Trophoblast cell (in vitro differentiated cells and primary cell): ENCODE measurements at regions not wholly inside any gene's neighbourhood (a gene's known extent, or its start where the extent isn't known, plus 50 kb on each side); places are given as distances from the start of the nearest gene placed in this dataset.

Source experiments
- DNase-seq, 2 donors: peaks; one replicate each; pipeline ENCODE4 v3.0.0-alpha.2; 2016
- H2AFZ ChIP-seq: 2 replicates; pipeline ENCODE4 v1.6.1; 2013; ENCODE audit warnings: low read length, moderate library complexity, mild to moderate bottlenecking; ENCODE audit not compliant: insufficient read depth, poor library complexity
- H2AK5ac ChIP-seq: 2 replicates; pipeline ENCODE4 v1.6.1; 2013; ENCODE audit warnings: mild to moderate bottlenecking, low read length
- H2BK120ac ChIP-seq: 2 replicates; pipeline ENCODE4 v1.6.1; 2013; ENCODE audit warnings: low read length, mild to moderate bottlenecking, moderate library complexity; ENCODE audit not compliant: insufficient read depth, poor library complexity
- H2BK12ac ChIP-seq: 2 replicates; pipeline ENCODE4 v1.6.1; 2013; ENCODE audit warnings: mild to moderate bottlenecking, low read length, moderate library complexity
- H2BK5ac ChIP-seq: 2 replicates; pipeline ENCODE4 v1.6.1; 2013; ENCODE audit warnings: low read length, low read depth, moderate library complexity, mild to moderate bottlenecking; ENCODE audit not compliant: poor library complexity
- H3K14ac ChIP-seq: 2 replicates; pipeline ENCODE4 v1.6.1; 2013; ENCODE audit warnings: mild to moderate bottlenecking, low read length
- H3K18ac ChIP-seq: 2 replicates; pipeline ENCODE4 v1.6.1; 2013; ENCODE audit warnings: mild to moderate bottlenecking, low read length
- H3K23ac ChIP-seq: 2 replicates; pipeline ENCODE4 v1.6.1; 2013; ENCODE audit warnings: low read length
- H3K27ac ChIP-seq: 2 replicates; pipeline ENCODE4 v1.5.1; 2013; ENCODE audit warnings: low read depth, mild to moderate bottlenecking, inconsistent platforms, low read length, moderate library complexity
- H3K27me3 ChIP-seq: 2 replicates; pipeline ENCODE4 v1.6.1; 2013; ENCODE audit warnings: inconsistent platforms, mild to moderate bottlenecking, low read length, moderate library complexity; ENCODE audit not compliant: insufficient read depth
- H3K36me3 ChIP-seq, 2 experiments: 1 replicate in 1 of 2; 2 replicates in 1 of 2; pipeline ENCODE4 v1.6.1; 2013; ENCODE audit warnings: low read length in 2 of 2, mild to moderate bottlenecking in 2 of 2, moderate library complexity in 1 of 2; ENCODE audit not compliant: insufficient read depth in 2 of 2, control insufficient read depth in 1 of 2
- H3K4ac ChIP-seq: 2 replicates; pipeline ENCODE4 v1.6.1; 2013; ENCODE audit warnings: low read depth, mild to moderate bottlenecking, low read length, moderate library complexity
- H3K4me1 ChIP-seq, 2 experiments: 1 replicate in 1 of 2; 2 replicates in 1 of 2; pipeline ENCODE4 v1.6.1; 2013; ENCODE audit warnings: low read length in 2 of 2, mild to moderate bottlenecking in 2 of 2, moderate library complexity in 1 of 2; ENCODE audit not compliant: insufficient read depth in 2 of 2, control insufficient read depth in 1 of 2
- H3K4me2 ChIP-seq: 2 replicates; pipeline ENCODE4 v1.6.1; 2013; ENCODE audit warnings: inconsistent platforms, mild to moderate bottlenecking, low read length, moderate library complexity
- H3K4me3 ChIP-seq: 2 replicates; pipeline ENCODE4 v1.5.1; 2013; ENCODE audit warnings: mild to moderate bottlenecking, low read depth, low read length, inconsistent platforms
- H3K79me1 ChIP-seq: one replicate; pipeline ENCODE4 v1.6.1; 2013; ENCODE audit warnings: low read length
- H3K79me2 ChIP-seq: 2 replicates; pipeline ENCODE4 v1.6.1; 2013; ENCODE audit warnings: low read length, mild to moderate bottlenecking; ENCODE audit not compliant: control insufficient read depth, insufficient read depth, poor library complexity
- H3K9ac ChIP-seq: 2 replicates; pipeline ENCODE4 v1.6.1; 2013; ENCODE audit warnings: mild to moderate bottlenecking, low read length
- H3K9me3 ChIP-seq: 2 replicates; pipeline ENCODE4 v1.6.1; 2013; ENCODE audit warnings: low read depth, mild to moderate bottlenecking, control low read depth, inconsistent platforms, low read length; ENCODE audit not compliant: insufficient read depth
- H4K12ac ChIP-seq: 2 replicates; pipeline ENCODE4 v1.6.1; 2013; ENCODE audit warnings: low read depth, mild to moderate bottlenecking, low read length, moderate library complexity
- H4K8ac ChIP-seq: 2 replicates; pipeline ENCODE4 v1.6.1; 2013; ENCODE audit warnings: low read depth, mild to moderate bottlenecking, low read length, moderate library complexity
- H4K91ac ChIP-seq: one replicate; pipeline ENCODE4 v1.6.1; 2013; ENCODE audit warnings: low read depth, mild to moderate bottlenecking, low read length, moderate library complexity
- WGBS: extraction: QIAGEN DNeasy Blood & Tissue Kit; methylation state at CpG from one replicate; pipeline ENCODE4 v1.1.7; 2013; ENCODE audit warnings: missing lambda C conversion rate; ENCODE audit not compliant: insufficient read length, insufficient coverage; ENCODE audit errors: extremely low coverage; 5-methylcytosine and 5-hydroxymethylcytosine counted together

DNA sequence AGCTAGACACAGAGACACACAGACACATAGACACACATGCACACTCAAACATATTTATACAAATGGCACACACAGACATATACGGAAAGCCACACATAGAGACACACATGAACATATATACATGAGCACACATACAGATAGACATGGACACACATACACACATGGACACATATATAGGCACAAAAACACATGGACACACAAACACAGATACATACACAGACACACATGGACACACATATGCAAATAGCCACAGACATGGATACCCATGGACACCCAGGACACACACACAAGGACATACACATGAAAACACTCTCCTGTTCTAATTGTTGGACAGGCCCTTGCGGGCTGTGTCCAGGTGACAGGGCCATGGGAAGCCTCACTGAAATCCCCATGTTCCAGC, 160.1 kb downstream of the IRS1 start:
- H3K18ac ChIP-seq, result no peak overlapping the region
- H2BK5ac ChIP-seq, result no peak overlapping the region
- no peak overlapping the region for H4K91ac ChIP-seq
- H3K27me3 ChIP-seq, result no peaks in the 10 kb centered on the region
- H3K9me3 ChIP-seq, result no peaks in the 10 kb centered on the region
- no peak overlapping the region for H2BK12ac ChIP-seq
- H3K4me2 ChIP-seq, result no peak overlapping the region
- H3K4me1 ChIP-seq, result peaks cover 1 to 3% of the 10 kb centered on the region in 2 experiments
- H3K36me3 ChIP-seq, result no peaks in the 10 kb centered on the region
- H3K79me2 ChIP-seq, result no peaks in the 10 kb centered on the region
- no peak overlapping the region for H3K27ac ChIP-seq
- H3K14ac ChIP-seq, result no peak overlapping the region
- H2AFZ ChIP-seq, result no peak overlapping the region
- no peak for DNase-seq
- no peak overlapping the region for H3K4me3 ChIP-seq
- H4K8ac ChIP-seq, result no peak overlapping the region
- H2AK5ac ChIP-seq, result no peak overlapping the region
- peaks cover 4% of the 10 kb centered on the region for H3K79me1 ChIP-seq
- no CpG with 5 or more reads among the region's 2 CpGs for WGBS
- H3K9ac ChIP-seq, result no peak overlapping the region
- no peak overlapping the region for H2BK120ac ChIP-seq
- no peak overlapping the region for H3K23ac ChIP-seq
- H4K12ac ChIP-seq, result no peak overlapping the region
- no peak overlapping the region for H3K4ac ChIP-seq

DNA sequence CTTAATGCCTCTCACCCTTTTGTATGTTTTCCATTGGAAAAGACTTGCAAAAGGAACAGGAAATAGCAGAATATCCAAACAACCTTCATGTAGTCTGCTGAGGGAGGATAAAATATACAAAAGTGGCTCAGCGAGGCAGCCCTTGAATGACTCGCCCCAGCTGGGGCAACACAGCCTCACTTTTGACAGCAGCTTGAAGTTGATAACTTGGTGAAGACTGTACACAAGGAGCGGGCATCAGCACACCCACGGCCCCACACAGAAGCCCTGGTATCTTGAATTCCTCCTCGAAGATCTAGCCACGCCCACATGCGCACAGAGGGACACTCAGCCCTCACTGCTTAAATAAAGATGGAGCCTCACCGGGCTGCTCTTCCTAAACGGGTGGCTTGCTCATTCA, 161.0 kb downstream of the IRS1 start:
- Histone ChIP-seq H4K12ac (no peak overlapping the region), H2BK120ac (no peak overlapping the region), H3K79me2 (no peaks in the 10 kb centered on the region), H3K79me1 (no peaks in the 10 kb centered on the region), H4K91ac (no peak overlapping the region), H2BK5ac (no peak overlapping the region), H2AK5ac (no peak overlapping the region), H3K4me3 (no peak overlapping the region), H2BK12ac (no peak overlapping the region), H3K9me3 (no peaks in the 10 kb centered on the region), H3K14ac (no peak overlapping the region), H3K9ac (no peak overlapping the region), H3K18ac (no peak overlapping the region), H3K4ac (no peak overlapping the region), H3K36me3 (no peaks in the 10 kb centered on the region), H3K27ac (no peak overlapping the region), H3K4me2 (no peak overlapping the region), H3K4me1 (no peaks in the 10 kb centered on the region), H3K23ac (no peak overlapping the region), H2AFZ (no peak overlapping the region), H4K8ac (no peak overlapping the region), H3K27me3 (no peaks in the 10 kb centered on the region)
- peak in 1 of 2 donors; percentile 3 for DNase-seq
- WGBS, result no CpG with 5 or more reads among the region's 9 CpGs

- H4K12ac ChIP-seq, result no peak overlapping the region
- no peaks in the 10 kb centered on the region for H3K79me2 ChIP-seq
- H3K4me3 ChIP-seq, result no peak overlapping the region
- no peak overlapping the region for H3K14ac ChIP-seq
- no peaks in the 10 kb centered on the region for H3K4me1 ChIP-seq
- no peak overlapping the region for H3K27ac ChIP-seq
- WGBS, result no CpG with 5 or more reads among the region's 2 CpGs
- no peak overlapping the region for H2BK120ac ChIP-seq
- no peak overlapping the region for H3K4ac ChIP-seq
- H3K79me1 ChIP-seq, result no peaks in the 10 kb centered on the region
- no peaks in the 10 kb centered on the region for H3K27me3 ChIP-seq
- H3K18ac ChIP-seq, result no peak overlapping the region
- H3K36me3 ChIP-seq, result no peaks in the 10 kb centered on the region
- H3K9me3 ChIP-seq, result no peaks in the 10 kb centered on the region
- no peak overlapping the region for H3K4me2 ChIP-seq
- H2AFZ ChIP-seq, result no peak overlapping the region
- no peak overlapping the region for H2BK5ac ChIP-seq
- H2BK12ac ChIP-seq, result no peak overlapping the region
- H3K23ac ChIP-seq, result no peak overlapping the region
- no peak overlapping the region for H4K8ac ChIP-seq
- no peak for DNase-seq
- no peak overlapping the region for H4K91ac ChIP-seq
- no peak overlapping the region for H3K9ac ChIP-seq
- no peak overlapping the region for H2AK5ac ChIP-seq
Measured at GRCh38 chr2:226637383-226637782, 162.2 kb downstream of the IRS1 start.

DNA sequence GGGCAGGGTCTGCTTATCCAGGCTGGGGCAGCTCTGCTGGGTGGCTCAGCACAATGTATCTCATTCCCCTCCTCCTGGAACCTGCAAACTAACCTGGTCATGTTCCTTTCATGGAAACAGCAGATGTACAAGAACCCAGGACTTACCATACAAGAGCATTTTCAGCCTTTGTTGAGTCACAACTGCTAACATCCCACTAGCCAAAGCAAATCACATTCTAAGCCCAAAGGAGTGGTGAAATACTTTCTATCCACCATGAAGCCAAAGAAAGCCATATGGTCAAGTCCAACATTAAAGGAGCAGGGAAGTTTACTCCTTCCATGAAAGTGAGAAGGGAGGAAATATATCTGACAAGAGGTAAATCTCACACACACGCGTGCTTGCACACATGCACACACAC, 163.0 kb downstream of the IRS1 start:
- Histone ChIP-seq H3K27me3 (no peaks in the 10 kb centered on the region), H3K23ac (no peak overlapping the region), H2AFZ (no peak overlapping the region), H3K4me2 (no peak overlapping the region), H2BK12ac (no peak overlapping the region), H3K9me3 (no peaks in the 10 kb centered on the region), H2BK5ac (no peak overlapping the region), H3K36me3 (no peaks in the 10 kb centered on the region), H3K79me2 (no peaks in the 10 kb centered on the region), H4K8ac (no peak overlapping the region), H3K79me1 (no peaks in the 10 kb centered on the region), H3K4ac (no peak overlapping the region), H4K12ac (no peak overlapping the region), H3K4me1 (no peaks in the 10 kb centered on the region), H2BK120ac (no peak overlapping the region), H3K27ac (no peak overlapping the region), H3K18ac (no peak overlapping the region), H4K91ac (no peak overlapping the region), H3K9ac (no peak overlapping the region), H3K14ac (no peak overlapping the region), H2AK5ac (no peak overlapping the region), H3K4me3 (no peak overlapping the region)
- no CpG with 5 or more reads among the region's 2 CpGs for WGBS
- DNase-seq, result no peak
